MCF 10A (cell line): ENCODE measurements at regions not wholly inside any gene's neighbourhood (a gene's known extent, or its start where the extent isn't known, plus 50 kb on each side); places are given as distances from the start of the nearest gene placed in this dataset.

ENCODE experiments used
- BruUV-seq: library from RNA; stranded (reverse); fragments of 400-500 nt; replicated peaks from 2 replicates; lab custom pipeline; 2021; lab: Mats Ljungman, UMichigan
- CTCF ChIA-PET: fragments of 300-600 bp; sonication (Branson Sonifier 250); formaldehyde crosslinking; extraction: SDS; loops from one replicate; lab custom pipeline; 2021; ENCODE audit warnings: antibody characterized with exemption, inconsistent platforms; lab: Yijun Ruan, JAX
- POLR2A ChIA-PET: fragments of 300-600, 350-650 bp; sonication (Branson Sonifier 250); formaldehyde crosslinking; extraction: SDS; loops from one replicate; lab custom pipeline; 2020; ENCODE audit warnings: antibody characterized with exemption, inconsistent platforms; lab: Yijun Ruan, JAX
- DNase-seq: peaks from one replicate; pipeline ENCODE4 v3.0.0-alpha.2; 2018; ENCODE audit not compliant: unreplicated experiment
- H3K27ac Mint-ChIP-seq: one replicate; pipeline ENCODE4 v1.8.0; 2022; ENCODE audit warnings: mild to moderate bottlenecking, low read depth, mixed read lengths; ENCODE audit not compliant: unreplicated experiment
- H3K27me3 Mint-ChIP-seq: one replicate; pipeline ENCODE4 v1.8.0; 2022; ENCODE audit warnings: mixed read lengths; ENCODE audit not compliant: insufficient read depth, unreplicated experiment
- H3K36me3 Mint-ChIP-seq: one replicate; pipeline ENCODE4 v1.8.0; 2022; ENCODE audit warnings: mild to moderate bottlenecking, moderate library complexity, mixed read lengths; ENCODE audit not compliant: insufficient read depth, unreplicated experiment
- H3K4me1 Mint-ChIP-seq: one replicate; pipeline ENCODE4 v1.8.0; 2022; ENCODE audit warnings: mixed read lengths; ENCODE audit not compliant: insufficient read depth, unreplicated experiment
- H3K4me3 Mint-ChIP-seq: one replicate; pipeline ENCODE4 v1.8.0; 2022; ENCODE audit warnings: mild to moderate bottlenecking, moderate library complexity, mixed read lengths; ENCODE audit not compliant: unreplicated experiment
- H3K9me3 Mint-ChIP-seq: one replicate; pipeline ENCODE4 v1.8.0; 2022; ENCODE audit warnings: mixed read lengths; ENCODE audit not compliant: unreplicated experiment
- intact Hi-C: fragments of 100-400 bp; cut with micrococcal nuclease; formaldehyde crosslinking; loops from 2 replicates; pipeline ENCODE4 v1.14.1; 2022
- TF ChIP-seq, protein P1 (sequence below): fragments of 200-600 bp; IDR thresholded peaks from one replicate; pipeline ENCODE4 v1.8.0; 2022; ENCODE audit warnings: antibody characterized with exemption, mild to moderate bottlenecking; ENCODE audit not compliant: unreplicated experiment

DNA sequence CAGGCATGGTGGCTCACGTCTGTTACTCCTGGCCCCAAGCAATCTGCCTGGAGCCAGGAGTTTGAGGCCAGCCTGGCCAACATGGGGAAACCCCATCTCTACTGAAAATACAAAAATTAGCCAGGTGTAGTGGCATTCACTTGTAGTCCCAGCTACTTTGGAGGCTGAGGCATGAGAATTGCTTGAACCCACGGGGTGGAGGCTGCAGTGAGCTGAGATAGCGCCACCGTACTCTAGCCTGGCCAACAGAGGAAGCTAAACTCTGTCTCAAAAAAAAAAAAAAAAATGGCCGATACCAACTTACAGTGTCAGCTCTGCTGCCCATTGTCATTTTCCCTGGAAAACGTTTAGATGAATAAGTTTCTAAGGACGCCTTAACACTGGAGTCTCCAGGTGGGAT is 489.9 kb downstream of the TFAP2A start:
- H3K9me3 Mint-ChIP-seq, result no peaks in the 10 kb centered on the region
- no peaks in the 10 kb centered on the region for H3K27me3 Mint-ChIP-seq
- no peaks in the 10 kb centered on the region for H3K36me3 Mint-ChIP-seq
- no peak for DNase-seq
- no peak overlapping the region for H3K27ac Mint-ChIP-seq
- ChIA-PET POLR2A (no interaction called here), CTCF (no interaction called here)
- H3K4me3 Mint-ChIP-seq, result no peak overlapping the region
- TF ChIP-seq, protein P1, sequence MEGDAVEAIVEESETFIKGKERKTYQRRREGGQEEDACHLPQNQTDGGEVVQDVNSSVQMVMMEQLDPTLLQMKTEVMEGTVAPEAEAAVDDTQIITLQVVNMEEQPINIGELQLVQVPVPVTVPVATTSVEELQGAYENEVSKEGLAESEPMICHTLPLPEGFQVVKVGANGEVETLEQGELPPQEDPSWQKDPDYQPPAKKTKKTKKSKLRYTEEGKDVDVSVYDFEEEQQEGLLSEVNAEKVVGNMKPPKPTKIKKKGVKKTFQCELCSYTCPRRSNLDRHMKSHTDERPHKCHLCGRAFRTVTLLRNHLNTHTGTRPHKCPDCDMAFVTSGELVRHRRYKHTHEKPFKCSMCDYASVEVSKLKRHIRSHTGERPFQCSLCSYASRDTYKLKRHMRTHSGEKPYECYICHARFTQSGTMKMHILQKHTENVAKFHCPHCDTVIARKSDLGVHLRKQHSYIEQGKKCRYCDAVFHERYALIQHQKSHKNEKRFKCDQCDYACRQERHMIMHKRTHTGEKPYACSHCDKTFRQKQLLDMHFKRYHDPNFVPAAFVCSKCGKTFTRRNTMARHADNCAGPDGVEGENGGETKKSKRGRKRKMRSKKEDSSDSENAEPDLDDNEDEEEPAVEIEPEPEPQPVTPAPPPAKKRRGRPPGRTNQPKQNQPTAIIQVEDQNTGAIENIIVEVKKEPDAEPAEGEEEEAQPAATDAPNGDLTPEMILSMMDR, result no peak
- peaks cover 6% of the 10 kb centered on the region for H3K4me1 Mint-ChIP-seq
- intact Hi-C loops, result no loop called here
- no TSS peak for BruUV-seq

DNA sequence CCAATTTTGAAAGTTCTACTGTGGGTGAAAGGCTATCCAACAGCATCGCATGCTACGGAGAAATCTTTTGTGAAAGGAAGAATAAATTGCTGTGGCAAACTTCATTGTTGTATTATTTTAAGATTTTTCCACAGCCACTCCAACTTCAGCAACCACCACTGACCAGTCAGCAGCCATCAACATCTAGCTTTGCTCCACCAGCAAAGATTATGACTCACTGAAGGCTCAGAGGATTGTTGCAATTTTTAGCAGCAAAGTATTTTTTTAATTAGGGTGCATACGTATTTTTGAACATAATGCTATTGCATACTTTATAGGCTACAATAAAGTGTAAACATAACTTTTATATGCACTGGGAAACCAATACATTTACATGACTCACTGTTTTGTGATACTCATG is 493.5 kb downstream of the TFAP2A start:
- intact Hi-C loops, result no loop called here
- H3K4me3 Mint-ChIP-seq, result no peak overlapping the region
- TF ChIP-seq, protein P1, result no peak
- no peaks in the 10 kb centered on the region for H3K9me3 Mint-ChIP-seq
- no TSS peak for BruUV-seq
- peak; percentile 29 for DNase-seq
- CTCF ChIA-PET, result no interaction called here
- POLR2A ChIA-PET, result interaction anchor here (0.6 kb wide), 1 partner anchor 30 kb away, joined by 3 read pairs; no protein-coding TSS in a partner anchor
- no peaks in the 10 kb centered on the region for H3K4me1 Mint-ChIP-seq
- no peak overlapping the region for H3K27ac Mint-ChIP-seq
- H3K27me3 Mint-ChIP-seq, result no peaks in the 10 kb centered on the region
- no peaks in the 10 kb centered on the region for H3K36me3 Mint-ChIP-seq

DNA sequence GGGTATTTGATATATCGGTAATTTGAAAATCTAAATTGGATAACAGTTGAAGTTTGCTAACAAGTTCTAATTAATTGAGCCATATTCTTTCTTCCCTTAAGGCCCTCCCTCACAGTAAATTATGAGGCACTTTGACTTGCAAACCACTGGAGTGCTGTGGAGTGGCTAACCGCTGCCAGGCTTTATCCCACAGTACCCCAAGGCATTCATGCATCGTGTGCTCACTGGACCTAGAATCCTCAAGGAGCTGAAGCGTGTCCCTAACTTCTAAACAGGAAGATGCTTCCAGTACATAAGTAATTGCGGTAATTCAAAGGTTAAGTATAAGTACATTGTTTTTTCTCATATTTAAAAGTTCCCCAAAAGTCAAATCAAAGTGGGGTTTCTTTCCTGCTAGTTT is 499.9 kb downstream of the TFAP2A start:
- CTCF ChIA-PET, result no interaction called here
- no peak for DNase-seq
- TF ChIP-seq, protein P1, result no peak
- Mint-ChIP-seq H3K27me3 (no peaks in the 10 kb centered on the region), H3K36me3 (no peaks in the 10 kb centered on the region), H3K4me3 (no peak overlapping the region), H3K9me3 (no peaks in the 10 kb centered on the region), H3K27ac (no peak overlapping the region), H3K4me1 (no peaks in the 10 kb centered on the region)
- POLR2A ChIA-PET, result interaction anchor here (0.5 kb wide), 1 partner anchor 977 kb away, joined by 3 read pairs; no protein-coding TSS in a partner anchor
- intact Hi-C loops, result no loop called here
- BruUV-seq, result no TSS peak

DNA sequence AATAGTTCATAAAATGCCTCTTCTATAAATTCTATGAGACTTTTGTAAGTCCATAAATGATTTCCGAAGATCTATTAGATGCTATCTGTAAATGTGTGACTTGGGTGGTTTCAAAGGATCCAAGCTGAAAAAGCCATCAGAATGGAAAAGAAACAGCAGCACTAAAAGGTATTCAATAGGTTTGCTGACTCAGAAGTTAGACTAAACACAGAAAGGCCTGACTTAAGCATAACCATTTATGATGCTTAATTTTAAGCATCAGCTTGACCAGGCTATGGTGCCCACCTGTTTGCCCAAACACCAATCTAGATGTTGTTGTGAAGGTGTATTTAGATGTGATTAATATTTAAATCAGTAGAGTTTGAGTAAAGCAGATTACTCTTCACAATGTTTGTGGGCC is 513.5 kb downstream of the TFAP2A start:
- ChIA-PET POLR2A (no interaction called here), CTCF (no interaction called here)
- H3K4me1 Mint-ChIP-seq, result no peaks in the 10 kb centered on the region
- no peak overlapping the region for H3K4me3 Mint-ChIP-seq
- H3K27ac Mint-ChIP-seq, result no peak overlapping the region
- no peaks in the 10 kb centered on the region for H3K27me3 Mint-ChIP-seq
- no peaks in the 10 kb centered on the region for H3K9me3 Mint-ChIP-seq
- TF ChIP-seq, protein P1, result no peak
- no TSS peak for BruUV-seq
- no peak for DNase-seq
- no peaks in the 10 kb centered on the region for H3K36me3 Mint-ChIP-seq
- intact Hi-C loops, result no loop called here
